Kasumi-1 (cell line): ENCODE measurements at regions not wholly inside any gene's neighbourhood (a gene's known extent, or its start where the extent isn't known, plus 50 kb on each side); places are given as distances from the start of the nearest gene placed in this dataset.
A peak's percentile ranks its signal among the peaks of the same experiment; 100 is the strongest.
"Not testable (repeated sequence)": the region's sequence is repeated elsewhere in the genome, so short reads cannot be mapped to it uniquely, and the experiment has no call there.

Experiments
- DNase-seq, 2 experiments: peaks; one replicate each; lab custom pipeline; 2025; lab: John Stamatoyannopoulos, UW

DNA sequence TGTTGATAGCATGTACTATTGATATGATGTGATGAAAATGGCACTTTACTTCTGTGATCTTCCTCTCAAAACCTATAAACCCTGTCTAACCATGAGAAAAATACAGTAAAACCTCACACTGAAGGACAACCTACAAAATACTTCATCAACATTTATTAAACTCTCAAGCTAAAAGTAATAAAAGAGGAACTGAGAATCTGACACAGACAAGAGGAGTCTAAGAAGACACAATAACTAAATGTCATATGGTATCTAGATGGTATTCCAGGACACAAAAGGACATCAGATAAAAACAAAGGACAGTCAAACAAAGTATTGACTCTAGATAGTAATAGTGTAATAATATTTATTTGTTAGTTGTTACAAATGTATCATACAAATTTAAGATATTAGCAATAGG, 655.3 kb downstream of the SH3BGRL start:
- DNase-seq = no peak

DNA sequence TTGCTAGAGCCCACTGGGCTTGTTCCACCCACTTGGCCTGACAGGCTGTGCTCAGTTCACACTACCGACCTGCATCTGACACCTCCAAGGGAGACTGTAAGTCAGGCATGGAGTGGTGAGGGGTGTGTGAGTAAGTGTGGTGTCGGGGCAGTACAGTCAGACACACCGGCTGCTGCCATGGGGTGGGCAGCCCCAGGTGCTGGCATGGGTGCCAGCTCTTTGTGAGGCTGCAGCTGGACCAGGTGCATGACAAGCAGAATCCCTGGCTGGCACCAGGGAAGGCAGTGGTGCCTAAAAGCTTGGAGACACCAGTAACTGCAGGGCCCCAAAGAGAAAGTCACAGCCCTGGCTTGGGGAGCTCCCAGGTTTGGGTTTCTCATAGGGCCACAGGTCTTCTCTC, 665.0 kb downstream of the SH3BGRL start:
- DNase-seq = no peak

GRCh38 chrX:81868979-81869378, 667.1 kb downstream of the SH3BGRL start:
- no peak for DNase-seq

GRCh38 chrX:81874807-81875206, 672.9 kb downstream of the SH3BGRL start:
- no peak for DNase-seq

GRCh38 chrX:81875800-81876199, 673.9 kb downstream of the SH3BGRL start:
- DNase-seq = no peak

DNA sequence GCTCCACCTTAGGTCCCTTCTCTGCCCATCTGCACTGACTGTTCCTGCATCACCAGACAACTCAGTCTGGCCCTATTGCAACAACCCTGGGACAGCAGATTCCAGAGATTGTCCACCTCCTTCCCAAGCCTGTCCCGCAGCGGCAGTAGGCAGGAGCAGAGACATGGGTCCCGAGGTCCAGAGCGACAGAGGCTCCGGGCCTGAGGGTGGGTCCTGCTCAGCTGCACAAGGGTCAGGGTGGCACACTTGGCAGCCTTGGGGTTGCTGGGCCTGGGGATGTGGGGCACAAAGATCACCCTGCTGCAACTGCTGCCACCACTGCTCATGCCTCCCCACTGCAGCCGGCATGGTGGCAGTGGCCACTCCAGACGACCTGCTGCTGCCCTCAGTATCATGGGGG, 674.5 kb downstream of the SH3BGRL start:
- no peak for DNase-seq

DNA sequence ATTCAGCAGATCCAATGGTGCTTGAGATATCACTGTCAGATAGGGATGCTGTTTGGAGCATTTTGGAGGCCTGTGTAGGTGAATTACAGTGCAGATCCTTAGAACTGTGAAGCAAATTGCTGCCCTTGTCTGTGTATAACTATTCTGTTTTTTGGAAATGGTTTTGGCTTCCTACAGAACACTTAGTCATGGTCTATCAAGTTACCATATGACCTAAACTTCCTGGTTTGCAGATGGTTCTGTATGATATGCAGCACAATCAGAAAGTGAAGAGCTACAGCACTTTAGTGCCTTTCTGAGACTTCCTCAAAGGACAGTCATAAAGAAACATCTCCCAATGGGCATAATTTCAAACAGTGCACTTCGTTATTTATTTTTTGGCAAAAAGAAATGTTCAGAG, 688.6 kb downstream of the SH3BGRL start:
- peak; percentile 2 to 4 for DNase-seq

DNA sequence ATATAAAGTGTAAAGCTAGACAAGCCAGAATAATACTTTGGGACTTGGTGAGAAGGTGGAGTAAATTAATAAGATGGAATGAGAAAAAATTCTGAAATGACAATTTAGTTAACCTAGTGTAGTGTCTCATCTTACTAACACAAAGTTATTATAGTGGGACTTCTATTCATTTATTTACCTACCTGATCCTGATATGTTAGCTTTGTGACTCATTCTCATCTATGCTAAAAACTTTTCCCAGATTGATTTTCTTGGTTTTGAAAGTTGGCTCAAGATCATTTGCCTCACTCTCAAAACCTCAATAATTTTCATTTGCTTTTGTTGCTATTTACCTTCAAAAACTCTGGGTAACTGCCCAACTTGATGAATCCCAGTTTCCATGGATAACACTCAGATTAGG, 698.6 kb downstream of the SH3BGRL start:
- DNase-seq = no peak

DNA sequence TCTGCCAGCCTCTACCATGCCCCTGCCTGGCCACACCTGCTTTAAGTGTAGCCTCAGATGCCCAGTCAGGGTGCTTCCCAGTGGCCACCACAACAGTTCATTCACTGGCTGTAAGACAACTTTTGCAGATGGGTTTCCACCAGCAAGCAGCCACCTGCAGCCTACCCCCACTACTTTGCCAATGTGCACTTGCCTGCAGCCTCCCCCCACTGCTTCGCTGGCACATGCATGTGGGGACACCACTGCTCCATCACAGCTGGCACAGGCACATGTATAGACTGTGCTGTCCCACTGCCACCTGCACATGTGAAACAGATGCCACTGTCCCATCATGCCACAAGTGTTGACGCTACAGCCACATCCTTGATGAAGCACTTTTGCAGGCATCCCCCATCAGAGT, 723.9 kb downstream of the SH3BGRL start:
- DNase-seq = no peak

DNA sequence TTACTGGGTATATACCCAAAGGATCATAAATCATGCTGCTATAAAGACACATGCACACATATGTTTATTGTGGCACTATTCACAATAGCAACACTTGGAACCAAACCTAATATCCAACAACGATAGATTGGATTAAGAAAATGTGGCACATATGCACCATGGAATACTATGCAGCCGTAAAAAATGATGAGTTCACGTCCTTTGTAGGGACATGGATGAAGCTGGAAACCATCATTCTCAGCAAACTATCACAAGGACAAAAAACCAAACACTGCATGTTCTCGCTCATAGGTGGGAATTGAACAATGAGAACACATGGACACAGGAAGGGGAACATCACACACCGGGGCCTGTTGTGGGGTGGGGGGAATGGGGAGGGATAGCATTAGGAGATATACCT, 744.0 kb downstream of the SH3BGRL start:
- DNase-seq = not testable (repeated sequence)

DNA sequence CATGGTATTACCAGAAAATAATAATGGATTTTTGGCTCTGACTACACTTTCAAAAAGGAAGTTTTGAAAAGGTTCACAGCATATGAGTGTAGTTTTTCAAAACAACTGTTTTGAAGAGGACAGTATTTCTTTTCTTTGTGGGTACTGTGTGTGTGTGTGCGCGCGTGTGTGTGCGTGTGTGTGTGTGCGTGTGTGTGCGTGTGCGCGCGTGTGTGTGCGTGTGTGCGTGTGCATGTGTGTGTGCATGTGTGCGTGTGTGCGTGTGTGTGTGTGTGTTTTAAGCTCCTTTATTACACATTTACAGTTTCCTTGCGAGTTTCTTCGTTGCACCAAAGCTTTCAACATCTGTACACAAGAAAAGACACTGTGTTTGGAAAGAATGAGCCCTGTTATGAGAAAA, 755.4 kb downstream of the SH3BGRL start:
- no peak for DNase-seq

DNA sequence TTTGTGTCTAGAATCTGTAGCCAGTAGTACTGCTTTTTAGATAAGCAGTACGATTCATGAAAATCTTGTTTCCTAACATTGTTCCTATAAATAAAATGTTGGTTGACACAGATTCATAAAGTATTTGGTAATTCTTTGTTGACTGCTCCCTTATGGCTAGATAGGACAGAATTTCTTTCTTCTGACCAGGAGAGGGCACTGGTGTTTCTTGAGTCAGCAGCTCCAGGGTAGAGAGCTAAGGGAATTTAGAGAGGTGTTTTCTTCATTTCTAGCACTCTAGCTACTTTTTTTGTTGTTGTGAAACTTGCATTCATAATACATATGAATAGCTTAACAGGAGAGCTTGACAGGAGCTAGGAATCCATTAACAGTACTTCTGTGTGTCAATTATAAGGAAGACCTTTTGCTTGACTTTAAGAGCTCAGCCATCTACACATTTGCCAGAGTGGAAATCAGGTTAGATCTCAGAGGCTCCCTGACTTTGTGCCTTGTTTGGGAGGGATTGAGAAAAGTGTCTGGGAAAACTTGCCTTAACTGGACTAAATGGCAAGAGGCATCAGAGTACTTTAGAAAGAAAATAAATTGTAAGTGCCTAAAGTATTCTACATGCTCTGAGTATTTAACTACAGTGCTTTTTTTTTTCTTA, 756.1 kb downstream of the SH3BGRL start:
- peak; percentile 43 to 65 for DNase-seq

DNA sequence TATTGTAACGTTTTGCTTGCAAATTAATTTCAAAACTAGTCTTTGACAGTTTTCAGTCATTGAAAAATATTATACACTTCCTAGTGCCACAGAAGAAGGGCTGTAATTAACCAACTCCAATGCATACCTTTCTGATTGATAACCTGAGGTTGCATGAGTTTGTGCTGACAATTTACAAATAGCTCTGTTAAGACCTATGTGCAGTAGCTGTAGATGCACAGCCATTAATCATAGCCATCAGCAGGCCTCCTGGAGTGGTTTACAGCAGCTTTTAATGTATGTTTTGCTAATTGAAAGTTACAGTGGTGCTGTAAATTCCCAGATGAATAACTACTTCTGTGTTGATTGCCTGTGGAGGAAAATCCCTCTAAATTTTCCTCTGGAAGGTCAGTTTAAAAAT, 758.1 kb downstream of the SH3BGRL start:
- no peak for DNase-seq

GRCh38 chrX:81974413-81974812, 772.5 kb downstream of the SH3BGRL start:
- not testable (repeated sequence) for DNase-seq

DNA sequence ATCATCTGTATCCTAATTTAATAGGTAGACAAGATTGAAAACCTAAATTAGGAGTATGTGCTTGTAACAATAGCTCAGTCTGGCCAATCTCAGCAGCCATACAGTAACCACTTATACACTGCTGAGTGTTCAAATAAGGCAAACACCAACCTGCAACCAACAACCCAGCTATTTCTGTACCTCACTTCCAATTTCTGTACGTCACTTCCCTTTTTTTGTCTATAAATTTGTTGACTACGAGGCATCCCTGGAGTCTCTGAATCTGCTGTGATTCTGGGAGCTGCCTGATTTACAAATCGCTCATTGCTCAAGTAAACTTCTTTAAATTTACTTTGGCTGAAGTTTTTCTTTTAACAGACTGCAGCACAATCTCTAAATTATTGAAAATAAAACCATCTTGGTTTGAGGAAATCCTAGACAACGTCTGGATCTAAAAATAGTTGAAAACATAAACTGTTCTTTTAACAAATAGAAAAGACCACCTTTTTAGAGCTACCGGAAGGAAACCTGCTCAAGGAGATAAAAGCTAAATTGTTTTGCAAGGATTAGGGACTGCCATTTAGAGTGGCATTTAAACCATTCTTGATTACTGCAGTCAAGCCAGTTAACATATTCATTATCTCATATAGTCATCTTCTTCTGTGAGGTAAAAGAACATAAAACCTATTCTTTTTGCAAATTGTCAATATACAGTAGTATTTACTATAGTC, 778.1 kb downstream of the SH3BGRL start:
- no peak for DNase-seq

DNA sequence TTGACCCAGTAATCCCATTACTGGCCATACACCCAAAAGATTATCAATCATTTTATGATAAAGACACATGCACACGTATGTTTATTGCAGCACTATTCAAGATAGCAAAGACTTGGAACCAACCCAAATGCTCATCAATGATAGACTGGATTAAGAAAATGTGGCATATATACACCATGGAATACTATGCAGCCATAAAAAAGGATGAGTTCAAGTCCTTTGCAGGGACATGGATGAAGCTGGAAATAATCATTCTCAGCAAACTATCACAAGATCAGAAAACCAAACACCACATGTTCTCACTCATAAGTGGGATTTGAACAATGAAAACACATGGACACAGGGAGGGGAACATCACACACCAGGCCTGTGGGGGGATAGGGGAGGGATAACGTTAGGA, 785.3 kb downstream of the SH3BGRL start:
- DNase-seq = not testable (repeated sequence)

- no peak for DNase-seq
Observed at GRCh38 chrX:81996166-81996565, 794.3 kb downstream of the SH3BGRL start.

DNA sequence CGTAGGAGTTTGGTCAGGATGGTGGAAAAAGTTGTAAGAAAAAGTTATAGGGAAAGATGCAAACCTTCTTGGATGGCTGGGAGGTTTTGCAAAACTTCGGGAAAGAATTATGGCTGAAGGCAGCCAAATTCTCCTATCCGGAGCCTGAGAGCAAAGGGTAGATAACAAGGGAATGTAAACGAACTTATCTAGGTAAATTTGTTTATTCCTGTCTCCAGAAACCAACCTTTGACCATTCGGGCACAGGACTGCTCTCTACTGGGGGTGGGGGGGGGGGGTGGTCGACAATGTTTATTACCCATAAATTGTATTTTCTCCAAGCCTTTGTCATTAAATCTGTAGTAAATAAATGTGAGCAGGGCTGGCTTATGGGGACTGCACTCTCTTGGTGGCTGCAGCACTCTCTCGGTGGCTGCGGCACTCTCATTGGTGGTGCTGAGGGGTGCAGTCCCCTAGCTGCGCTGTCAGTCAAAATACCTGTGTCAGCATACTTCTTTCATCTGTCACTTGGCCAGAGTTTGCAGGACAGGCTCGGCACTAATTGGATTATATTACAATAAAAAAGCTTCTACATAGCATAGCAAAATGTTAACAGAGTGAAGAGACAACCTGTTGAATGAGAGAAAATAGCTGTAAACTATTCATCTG, 827.8 kb downstream of the SH3BGRL start:
- DNase-seq = no peak

DNA sequence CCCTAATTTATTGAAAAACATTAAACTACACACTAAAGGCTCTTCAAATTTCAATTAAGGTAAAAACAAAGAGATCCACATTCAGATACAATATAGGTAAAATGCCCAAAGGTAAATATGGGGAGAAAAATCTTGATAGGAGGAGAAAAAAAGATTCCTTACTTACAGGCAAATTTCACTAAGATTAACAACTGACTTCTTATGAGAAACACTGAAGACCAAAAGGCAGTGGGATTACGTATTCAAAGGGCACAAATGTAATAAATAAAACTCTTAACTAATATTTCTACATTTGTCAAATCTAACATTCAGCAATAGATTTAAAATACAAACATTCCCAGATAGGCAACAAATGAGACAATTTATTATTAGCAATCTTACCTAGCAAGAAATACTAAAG, 829.3 kb downstream of the SH3BGRL start:
- DNase-seq = peak in 1 of 2 experiments; percentile 3

DNA sequence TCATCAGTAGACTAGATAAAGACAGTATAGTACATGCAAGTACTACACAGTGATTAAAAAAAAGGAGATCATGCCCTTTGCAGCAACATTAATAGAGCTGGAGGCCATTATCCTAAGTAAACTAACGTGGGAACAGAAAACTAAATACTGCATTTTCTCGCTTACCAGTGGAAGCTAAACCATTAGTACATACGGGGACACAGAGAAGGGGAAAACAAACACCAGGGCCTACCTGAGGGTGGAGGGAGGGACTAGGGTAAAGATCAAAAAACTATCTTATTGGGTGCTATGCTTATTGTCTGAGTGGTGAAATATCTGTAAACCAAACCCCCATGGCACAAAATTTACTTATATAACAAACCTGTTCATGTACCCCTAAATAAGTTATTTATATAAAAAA, 836.9 kb downstream of the SH3BGRL start:
- no peak for DNase-seq

GRCh38 chrX:82041034-82041433, 839.1 kb downstream of the SH3BGRL start:
- no peak for DNase-seq

DNA sequence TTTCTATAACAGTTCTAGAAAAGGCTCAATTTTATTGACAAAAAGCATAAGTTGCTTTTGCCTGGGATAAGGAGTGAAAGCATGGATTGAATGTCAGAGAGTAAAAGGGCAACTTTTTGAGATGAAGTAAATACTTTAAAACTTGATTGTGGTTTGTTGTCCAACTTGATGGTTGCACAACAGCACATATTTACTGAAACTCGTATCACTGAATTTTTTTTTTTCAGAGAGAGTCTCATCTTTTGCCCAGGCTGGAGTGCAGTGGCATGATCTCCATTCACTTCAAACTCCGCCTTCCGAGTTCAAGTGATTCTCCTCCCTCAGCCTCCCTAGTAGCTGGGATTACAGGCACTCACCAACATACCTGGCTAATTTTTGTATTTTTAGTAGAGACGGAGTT, 856.8 kb downstream of the SH3BGRL start:
- DNase-seq = no peak

- no peak for DNase-seq
Observed at GRCh38 chrX:82070948-82071347, 869.0 kb downstream of the SH3BGRL start.
